CD14-positive monocyte (primary cell): ENCODE measurements at regions not wholly inside any gene's neighbourhood (a gene's known extent, or its start where the extent isn't known, plus 50 kb on each side); places are given as distances from the start of the nearest gene placed in this dataset.

Experiments used
- DNase-seq, 3 donors: peaks; one replicate each; pipeline ENCODE4 v3.0.0-alpha.2; 2011 to 2022
- H2AFZ ChIP-seq: 2 replicates; pipeline ENCODE4 v1.6.0; 2012; ENCODE audit warnings: mild to moderate bottlenecking, low read depth, low read length, inconsistent platforms; ENCODE audit not compliant: insufficient read depth, poor library complexity, severe bottlenecking
- H3K27ac ChIP-seq, 2 donors: 1 replicate in 1 of 2; 2 replicates in 1 of 2; pipeline ENCODE4 v1.5.1; 2012 to 2013; ENCODE audit warnings: low read length in 2 of 2, control low read depth in 1 of 2, inconsistent platforms in 1 of 2, low read depth in 1 of 2, mild to moderate bottlenecking in 1 of 2
- H3K27me3 ChIP-seq, 2 donors: one replicate each; pipeline versions ENCODE4 v1.6.0 to v1.6.1; 2011 to 2013; ENCODE audit warnings: low read length in 2 of 2; ENCODE audit not compliant: control insufficient read depth in 2 of 2, insufficient read depth in 2 of 2
- H3K36me3 ChIP-seq, 2 donors: replicated peaks in 1 of 2; 1 replicate in 1 of 2; 2 replicates in 1 of 2; pipeline versions ENCODE4 v1.5.1 to v1.6.1; 2012 to 2013; ENCODE audit warnings: low read length in 2 of 2, control low read depth in 1 of 2, inconsistent platforms in 1 of 2, mild to moderate bottlenecking in 1 of 2; ENCODE audit not compliant: insufficient read depth in 2 of 2, control insufficient read depth in 1 of 2
- H3K4me1 ChIP-seq, 2 donors: 1 replicate in 1 of 2; 2 replicates in 1 of 2; pipeline versions ENCODE4 v1.5.1 to v1.6.1; 2012 to 2013; ENCODE audit warnings: low read length in 2 of 2, control low read depth in 1 of 2, inconsistent platforms in 1 of 2, mild to moderate bottlenecking in 1 of 2, moderate library complexity in 1 of 2; ENCODE audit not compliant: insufficient read depth in 2 of 2, control insufficient read depth in 1 of 2
- H3K4me2 ChIP-seq: replicated peaks from 2 replicates; pipeline ENCODE3; 2012; ENCODE audit warnings: low read length, moderate library complexity, mild to moderate bottlenecking; ENCODE audit not compliant: poor library complexity, severe bottlenecking; ENCODE audit errors: extremely low read depth
- H3K4me3 ChIP-seq, 3 experiments: fragments of 200-600 bp in 1 of 3; sonication (generic) in 1 of 3; replicated peaks in 1 of 3; 1 replicate in 2 of 3; 2 replicates in 1 of 3; pipeline ENCODE4 v1.5.1; 2011 to 2013; ENCODE audit warnings: low read length in 3 of 3, mild to moderate bottlenecking in 3 of 3, control low read depth in 2 of 3, low read depth in 2 of 3, inconsistent platforms in 1 of 3, moderate library complexity in 1 of 3
- H3K79me2 ChIP-seq: 2 replicates; pipeline ENCODE4 v1.6.0; 2012; ENCODE audit warnings: mild to moderate bottlenecking, control low read depth, inconsistent platforms, low read length, moderate library complexity; ENCODE audit not compliant: insufficient read depth
- H3K9ac ChIP-seq: 2 replicates; pipeline ENCODE4 v1.6.0; 2017; ENCODE audit warnings: low read length, mild to moderate bottlenecking; ENCODE audit not compliant: insufficient read depth, poor library complexity, severe bottlenecking
- H3K9me3 ChIP-seq, 2 donors: replicated peaks in 1 of 2; 1 replicate in 1 of 2; 2 replicates in 1 of 2; pipeline versions ENCODE4 v1.5.1 to v1.6.1; 2012 to 2013; ENCODE audit warnings: low read length in 2 of 2, control low read depth in 1 of 2; ENCODE audit not compliant: control insufficient read depth in 1 of 2, insufficient read depth in 1 of 2
- H4K20me1 ChIP-seq: 2 replicates; pipeline ENCODE4 v1.6.0; 2012; ENCODE audit warnings: mild to moderate bottlenecking, low read length, control low read depth, moderate library complexity; ENCODE audit not compliant: insufficient read depth
- H3K27ac Mint-ChIP-seq, 7 donors: one replicate each; pipeline ENCODE4 v1.8.0; 2020; ENCODE audit warnings: mild to moderate bottlenecking in 7 of 7, mixed read lengths in 7 of 7, moderate library complexity in 6 of 7, inconsistent platforms in 2 of 7
- H3K27me3 Mint-ChIP-seq, 3 donors: one replicate each; pipeline ENCODE4 v1.8.0; 2021 to 2022; ENCODE audit warnings: low read depth in 3 of 3, mild to moderate bottlenecking in 3 of 3, mixed read lengths in 3 of 3, moderate library complexity in 3 of 3, inconsistent platforms in 1 of 3
- H3K36me3 Mint-ChIP-seq, 2 donors: one replicate each; pipeline ENCODE4 v1.8.0; 2020; ENCODE audit warnings: mixed read lengths in 2 of 2, inconsistent platforms in 1 of 2, mild to moderate bottlenecking in 1 of 2
- H3K4me1 Mint-ChIP-seq: one replicate; pipeline ENCODE4 v1.8.0; 2020; ENCODE audit warnings: mild to moderate bottlenecking, mixed read lengths
- H3K4me3 Mint-ChIP-seq, 2 donors: one replicate each; pipeline ENCODE4 v1.8.0; 2020; ENCODE audit warnings: mild to moderate bottlenecking in 2 of 2, mixed read lengths in 2 of 2, moderate library complexity in 1 of 2
- H3K9me3 Mint-ChIP-seq, 7 donors: one replicate each; pipeline ENCODE4 v1.8.0; 2020 to 2022; ENCODE audit warnings: mixed read lengths in 7 of 7, mild to moderate bottlenecking in 6 of 7, moderate library complexity in 6 of 7, inconsistent platforms in 2 of 7
- WGBS: methylation state at CpG from one replicate; pipeline ENCODE4 v1.1.5; 2013; ENCODE audit warnings: missing lambda C conversion rate; ENCODE audit not compliant: insufficient coverage; 5-methylcytosine and 5-hydroxymethylcytosine counted together
- intact Hi-C, 2 donors: fragments of 100-400 bp; cut with micrococcal nuclease; formaldehyde crosslinking; loops; one replicate each; pipeline versions ENCODE4 v1.15.0 to v1.15.1; 2023
- TF ChIP-seq, protein P1 (sequence below): fragments of 200-600 bp; IDR thresholded peaks from one replicate; pipeline ENCODE4 v1.8.0; 2022; ENCODE audit warnings: antibody characterized with exemption, mild to moderate bottlenecking

DNA sequence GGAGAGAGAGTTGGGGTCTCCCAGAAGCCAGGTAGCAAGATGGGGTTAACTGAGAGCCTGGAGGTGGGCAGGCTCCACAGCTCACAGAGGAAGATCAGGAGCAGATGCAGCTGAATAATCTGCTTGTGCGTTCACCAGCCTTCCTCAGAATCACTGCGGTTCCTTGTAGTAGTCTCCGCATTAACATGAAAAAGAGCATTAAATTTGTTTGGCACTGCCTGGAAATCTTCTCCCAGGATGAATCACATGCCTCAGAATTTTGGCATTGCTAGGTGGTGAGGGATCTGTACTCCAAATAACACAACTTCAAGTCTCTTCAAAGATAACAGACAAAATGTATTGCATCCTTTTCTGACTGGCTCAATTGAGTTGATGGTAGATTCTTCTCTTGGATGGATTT lies 700.6 kb upstream of the ARRDC4 start:
- TF ChIP-seq, protein P1, sequence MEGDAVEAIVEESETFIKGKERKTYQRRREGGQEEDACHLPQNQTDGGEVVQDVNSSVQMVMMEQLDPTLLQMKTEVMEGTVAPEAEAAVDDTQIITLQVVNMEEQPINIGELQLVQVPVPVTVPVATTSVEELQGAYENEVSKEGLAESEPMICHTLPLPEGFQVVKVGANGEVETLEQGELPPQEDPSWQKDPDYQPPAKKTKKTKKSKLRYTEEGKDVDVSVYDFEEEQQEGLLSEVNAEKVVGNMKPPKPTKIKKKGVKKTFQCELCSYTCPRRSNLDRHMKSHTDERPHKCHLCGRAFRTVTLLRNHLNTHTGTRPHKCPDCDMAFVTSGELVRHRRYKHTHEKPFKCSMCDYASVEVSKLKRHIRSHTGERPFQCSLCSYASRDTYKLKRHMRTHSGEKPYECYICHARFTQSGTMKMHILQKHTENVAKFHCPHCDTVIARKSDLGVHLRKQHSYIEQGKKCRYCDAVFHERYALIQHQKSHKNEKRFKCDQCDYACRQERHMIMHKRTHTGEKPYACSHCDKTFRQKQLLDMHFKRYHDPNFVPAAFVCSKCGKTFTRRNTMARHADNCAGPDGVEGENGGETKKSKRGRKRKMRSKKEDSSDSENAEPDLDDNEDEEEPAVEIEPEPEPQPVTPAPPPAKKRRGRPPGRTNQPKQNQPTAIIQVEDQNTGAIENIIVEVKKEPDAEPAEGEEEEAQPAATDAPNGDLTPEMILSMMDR, result no peak
- Mint-ChIP-seq H3K4me3 (no peak overlapping the region), H3K27me3 (peaks cover 0 to 2% (median 0%) of the 10 kb centered on the region in 3 donors), H3K36me3 (no peaks in the 10 kb centered on the region), H3K27ac (no peak overlapping the region), H3K9me3 (peaks cover 0 to 1% (median 0%) of the 10 kb centered on the region in 7 donors), H3K4me1 (no peaks in the 10 kb centered on the region)
- intact Hi-C loops, result no loop called here
- Histone ChIP-seq H3K4me3 (no peak overlapping the region), H3K27me3 (no peaks in the 10 kb centered on the region), H3K4me1 (no peaks in the 10 kb centered on the region), H4K20me1 (no peaks in the 10 kb centered on the region), H3K36me3 (no peaks in the 10 kb centered on the region), H3K4me2 (no peak overlapping the region), H3K79me2 (no peaks in the 10 kb centered on the region), H3K27ac (no peak overlapping the region), H3K9me3 (no peaks in the 10 kb centered on the region), H2AFZ (no peak overlapping the region), H3K9ac (no peak overlapping the region)
- no peak for DNase-seq
- WGBS, result 80% methylated on average over 2 of the region's 3 CpGs

DNA sequence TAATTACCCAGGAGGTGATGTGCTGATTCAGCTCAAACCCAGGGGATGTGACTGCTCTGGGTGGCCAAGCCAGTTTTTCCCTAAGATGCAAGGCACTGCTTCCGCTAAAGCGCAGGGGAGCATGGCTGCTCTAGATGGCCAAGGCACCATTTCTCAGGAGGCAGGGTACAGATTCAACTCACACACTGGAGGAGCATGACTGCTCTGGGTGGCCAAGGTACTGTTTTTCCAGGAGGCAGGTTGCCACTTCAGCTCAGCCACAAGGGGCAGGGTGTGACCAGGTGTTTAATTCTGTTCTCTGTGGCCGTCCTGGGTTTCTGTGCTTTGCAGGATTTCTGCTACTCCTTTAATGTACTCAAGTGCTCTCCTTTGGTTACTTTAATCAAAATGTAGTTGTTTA lies 659.3 kb upstream of the ARRDC4 start:
- Histone ChIP-seq H3K27ac (no peak overlapping the region), H3K36me3 (no peaks in the 10 kb centered on the region), H2AFZ (no peak overlapping the region), H4K20me1 (no peaks in the 10 kb centered on the region), H3K4me1 (no peaks in the 10 kb centered on the region), H3K9me3 (peaks cover 0 to 20% of the 10 kb centered on the region in 2 donors), H3K4me3 (no peak overlapping the region), H3K27me3 (no peaks in the 10 kb centered on the region), H3K4me2 (no peak overlapping the region), H3K9ac (no peak overlapping the region), H3K79me2 (no peaks in the 10 kb centered on the region)
- no peak overlapping the region for H3K27ac Mint-ChIP-seq
- peaks cover 3 to 13% (median 7%) of the 10 kb centered on the region in 7 donors for H3K9me3 Mint-ChIP-seq
- H3K4me3 Mint-ChIP-seq, result no peak overlapping the region
- TF ChIP-seq, protein P1, result no peak
- no peaks in the 10 kb centered on the region for H3K36me3 Mint-ChIP-seq
- no CpG with 5 or more reads among the region's 3 CpGs for WGBS
- peaks cover 0 to 3% (median 0%) of the 10 kb centered on the region in 3 donors for H3K27me3 Mint-ChIP-seq
- intact Hi-C loops, result no loop called here
- DNase-seq, result no peak
- no peaks in the 10 kb centered on the region for H3K4me1 Mint-ChIP-seq
